Choroid plexus epithelial cell (primary cell): ENCODE measurements at regions not wholly inside any gene's neighbourhood (a gene's known extent, or its start where the extent isn't known, plus 50 kb on each side); places are given as distances from the start of the nearest gene placed in this dataset.

Source experiments
- DNase-seq: peaks from one replicate; pipeline ENCODE4 v3.0.0-alpha.2; 2010; ENCODE audit warnings: low read depth
- H3K4me3 ChIP-seq: 2 replicates; pipeline ENCODE4 v1.5.1; 2011; ENCODE audit warnings: low read depth, mild to moderate bottlenecking, control low read depth, low read length, moderate library complexity
- CTCF ChIP-seq: conservative IDR thresholded peaks from 2 replicates; pipeline ENCODE4 v1.5.1; 2011; ENCODE audit warnings: low read depth, mild to moderate bottlenecking, control low read depth, inconsistent platforms, low read length, moderate library complexity

- DNase-seq, result no peak
- H3K4me3 ChIP-seq, result no peak overlapping the region
- no peak for TF ChIP-seq CTCF
These were observed 453.6 kb upstream of the THBS1 start for GRCh38 chr15:39127151-39127790.

GRCh38 chr15:39127925-39128617 lies 452.8 kb upstream of the THBS1 start:
- no peak overlapping the region for H3K4me3 ChIP-seq
- TF ChIP-seq CTCF, result no peak
- DNase-seq, result peak; percentile 94

GRCh38 chr15:39128746-39129145 lies 452.1 kb upstream of the THBS1 start:
- no peak overlapping the region for H3K4me3 ChIP-seq
- DNase-seq, result no peak

GRCh38 chr15:39130556-39131379 lies 450.1 kb upstream of the THBS1 start:
- no peak overlapping the region for H3K4me3 ChIP-seq
- no peak for TF ChIP-seq CTCF
- no peak for DNase-seq

More at GRCh38 chr15:39128746-39129145, 452.1 kb upstream of the THBS1 start:
- no peak for TF ChIP-seq CTCF

GRCh38 chr15:39131609-39132008 lies 449.3 kb upstream of the THBS1 start:
- no peak for TF ChIP-seq CTCF
- no peak for DNase-seq
- no peak overlapping the region for H3K4me3 ChIP-seq

- no peak for TF ChIP-seq CTCF
- no peak for DNase-seq
- no peak overlapping the region for H3K4me3 ChIP-seq
These were observed 448.8 kb upstream of the THBS1 start for GRCh38 chr15:39132070-39132469.
